ENCODE measurements at regions not wholly inside any gene's neighbourhood (a gene's known extent, or its start where the extent isn't known, plus 50 kb on each side); places are given as distances from the start of the nearest gene placed in this dataset.
A peak's percentile ranks its signal among the peaks of the same experiment; 100 is the strongest.
"Not testable (repeated sequence)": the region's sequence is repeated elsewhere in the genome, so short reads cannot be mapped to it uniquely, and the experiment has no call there.

GRCh38 chr15:96491066-96491699 lies 160.7 kb downstream of the NR2F2 start:
- H3K27me3 ChIP-seq (ENCODE audit: control insufficient read depth in 2 of 2, insufficient read depth in 2 of 2, low read length in 2 of 2), result peaks cover 14 to 25% of the 10 kb centered on the region in 2 experiments; a peak in 4 of 5 replicates
- H3K9me1 ChIP-seq (ENCODE audit: control insufficient read depth, insufficient read depth, low read length); in situ Hi-C loops (cut with MboI); ATAC-seq; H3K27ac ChIP-seq (ENCODE audit: extremely low read depth, low read depth, low read length); H3K9ac ChIP-seq (ENCODE audit: insufficient read depth in 1 of 2, low read depth in 2 of 2, low read length in 2 of 2); DNase-seq (ENCODE audit: extremely low read depth in 1 of 4, low spot score in 3 of 4); H3K36me3 ChIP-seq (ENCODE audit: control insufficient read depth, insufficient read depth, low read length); H3K4me3 ChIP-seq; H3K9me3 ChIP-seq (replicated peaks; ENCODE audit: control insufficient read depth, insufficient read depth, low read depth, low read length); H3K79me2 ChIP-seq (ENCODE audit: control insufficient read depth, insufficient read depth, low read length); BruUV-seq (replicated peaks); CTCF ChIA-PET (ENCODE audit: low intra/inter-chr PET ratio); H4K20me1 ChIP-seq (replicated peaks; ENCODE audit: control insufficient read depth, insufficient read depth, low read length); FAIRE-seq; H3K4me1 ChIP-seq (replicated peaks in 1 of 2; ENCODE audit: control insufficient read depth in 2 of 2, insufficient read depth in 2 of 2, low read length in 2 of 2): not testable (repeated sequence)
- intact Hi-C loops (cut with micrococcal nuclease), result loop anchor here (10.0 kb wide), 1 partner anchor 744 kb away; no protein-coding TSS in a partner anchor
- H2AFZ ChIP-seq (ENCODE audit: low read depth, low read length), result peak overlapping the region; percentile 97
- whole genome bisulfite sequencing (ENCODE audit: insufficient coverage, low coverage, missing lambda C conversion rate), result 81% methylated on average over 13 of the region's 15 CpGs
- 0 out of 2 replicates have a peak overlapping the region, but pooled peaks have one; percentile 25 for H3K4me2 ChIP-seq (ENCODE audit: insufficient read depth, low read length)
- TF ChIP-seq ZBTB33 (CRISPR knock-in tag; IDR thresholded peaks at IDR 0.05), result peak; percentile 81
- 0 out of 2 replicates have a peak, but pooled peaks have one; percentile 42 for TF ChIP-seq CC2D1A (IDR thresholded peaks at IDR 0.05)
- TF ChIP-seq NFYB (IDR thresholded peaks at IDR 0.05; ENCODE audit: extremely low read depth, insufficient read length), result peak; percentile 64
- peak; percentile 51; the same call in 1 of the 2 replicates for TF ChIP-seq SREBF1 (IDR thresholded peaks at IDR 0.05; ENCODE audit: borderline replicate concordance, low read depth, low read length)
- POLR2A ChIA-PET, result interaction anchor here (0.8 to 1.4 kb wide), 2 partner anchors 9 kb away, joined by 4 to 5 read pairs; no protein-coding TSS in a partner anchor

Measured in K562 (cell line).